ENCODE measurements at regions not wholly inside any gene's neighbourhood (a gene's known extent, or its start where the extent isn't known, plus 50 kb on each side); places are given as distances from the start of the nearest gene placed in this dataset.

- DNase-seq = no peak
Measured at GRCh38 chr5:125720348-125720685, 702.9 kb upstream of the GRAMD2B start.

- no peak for DNase-seq
Measured at GRCh38 chr5:125720721-125721120, 702.5 kb upstream of the GRAMD2B start.

DNA sequence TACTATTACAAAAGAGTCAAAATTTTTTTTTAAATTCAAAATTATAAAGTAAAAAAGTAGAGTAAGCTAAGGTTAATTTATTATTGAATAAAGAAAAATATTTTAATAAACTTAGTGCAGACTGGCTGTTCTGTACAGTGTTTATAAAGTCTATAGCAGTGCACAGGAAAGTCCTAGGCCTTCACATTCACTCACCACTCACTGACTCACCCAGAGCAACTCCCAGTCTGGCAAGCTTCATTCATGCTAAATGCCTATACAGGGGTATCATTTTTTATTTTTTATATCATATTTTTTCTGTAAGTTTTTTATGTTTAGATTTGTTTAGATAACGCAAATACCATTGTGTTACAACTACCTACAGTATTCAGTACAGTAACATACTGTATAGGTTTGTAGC is 700.7 kb upstream of the GRAMD2B start:
- no peak for DNase-seq

DNA sequence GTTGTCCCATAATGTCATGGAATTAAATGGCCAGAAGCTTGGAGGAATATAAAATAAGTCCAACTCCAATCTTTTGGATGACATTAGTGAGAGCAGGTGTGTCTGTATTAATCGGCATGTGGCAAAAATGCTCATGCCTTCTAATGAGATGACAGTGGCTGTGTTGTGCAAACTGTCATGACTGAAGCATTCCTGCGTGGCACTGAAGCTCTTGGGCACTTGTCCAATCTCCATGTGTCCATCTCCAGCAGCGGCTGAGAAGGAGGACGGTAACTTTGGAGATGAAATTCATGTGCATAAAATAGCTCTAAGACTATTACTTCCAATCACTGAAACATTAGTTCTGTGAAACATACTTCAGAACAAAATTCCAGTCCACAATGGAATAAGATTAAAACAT is 697.5 kb upstream of the GRAMD2B start:
- no peak for DNase-seq

GRCh38 chr5:125743939-125744338 is 679.3 kb upstream of the GRAMD2B start:
- no peak for DNase-seq

DNA sequence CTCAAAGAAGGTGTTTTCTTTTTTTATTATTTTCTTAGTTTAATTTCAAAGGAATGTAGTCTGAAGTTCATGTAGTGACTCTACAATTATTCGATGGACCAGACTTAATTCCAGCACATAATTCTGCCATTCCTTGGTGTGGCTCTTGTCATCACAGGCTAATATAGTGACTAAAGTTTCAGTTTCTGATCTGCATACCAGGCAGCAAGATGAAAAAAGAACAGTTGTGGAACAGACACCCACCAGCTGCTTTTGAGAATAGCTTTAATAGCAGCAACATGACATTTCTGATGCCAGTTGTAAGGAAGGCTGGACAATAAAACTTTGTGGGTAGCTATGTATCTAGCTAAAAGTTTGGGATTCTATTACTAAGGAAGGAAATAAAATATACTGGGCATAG is 676.3 kb upstream of the GRAMD2B start:
- DNase-seq = no peak

- DNase-seq = no peak
Measured at GRCh38 chr5:125750147-125750860, 672.9 kb upstream of the GRAMD2B start.

DNA sequence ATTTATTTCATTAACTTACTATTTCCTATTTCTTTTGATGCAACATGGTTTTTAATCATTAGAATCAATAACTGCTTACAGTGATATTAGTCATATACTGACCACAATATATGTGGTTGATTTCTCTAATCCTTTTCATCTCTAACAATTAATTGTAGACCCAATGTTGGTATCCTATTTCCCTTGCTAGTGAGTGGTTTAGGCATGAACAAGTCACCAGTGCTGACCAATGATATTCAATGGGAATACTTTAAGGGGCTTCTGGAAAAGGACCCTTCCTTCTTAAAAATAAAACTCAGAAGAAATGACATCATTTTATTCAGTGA is 672.4 kb upstream of the GRAMD2B start:
- no peak for DNase-seq

GRCh38 chr5:125756456-125756855 is 666.8 kb upstream of the GRAMD2B start:
- no peak for DNase-seq

- no peak for DNase-seq
Measured at GRCh38 chr5:125766706-125767105, 656.5 kb upstream of the GRAMD2B start.

- DNase-seq = no peak
Measured at GRCh38 chr5:125775896-125776295, 647.3 kb upstream of the GRAMD2B start.

DNA sequence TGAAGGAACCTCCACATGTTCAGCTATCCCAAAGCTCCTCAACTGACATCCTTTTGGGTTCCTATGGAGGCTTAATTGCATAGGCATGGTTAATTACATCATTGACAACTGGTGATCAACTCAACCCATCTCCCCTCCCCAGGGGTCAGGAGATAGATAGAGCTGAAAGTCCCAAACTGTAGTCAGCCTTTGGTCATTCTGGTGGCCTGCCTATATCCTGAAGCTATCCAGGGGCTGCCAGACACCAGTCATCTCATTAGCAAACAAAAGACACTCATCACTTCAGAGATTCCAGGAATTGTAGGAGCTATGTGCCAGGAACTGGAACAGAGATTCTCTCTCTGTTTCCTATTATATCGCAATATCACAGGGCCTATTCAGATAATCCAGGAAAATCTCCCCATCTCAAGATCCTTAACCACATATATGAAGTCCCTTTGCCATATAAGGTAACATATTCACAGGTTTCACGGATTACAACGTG is 646.5 kb upstream of the GRAMD2B start:
- no peak for DNase-seq

DNA sequence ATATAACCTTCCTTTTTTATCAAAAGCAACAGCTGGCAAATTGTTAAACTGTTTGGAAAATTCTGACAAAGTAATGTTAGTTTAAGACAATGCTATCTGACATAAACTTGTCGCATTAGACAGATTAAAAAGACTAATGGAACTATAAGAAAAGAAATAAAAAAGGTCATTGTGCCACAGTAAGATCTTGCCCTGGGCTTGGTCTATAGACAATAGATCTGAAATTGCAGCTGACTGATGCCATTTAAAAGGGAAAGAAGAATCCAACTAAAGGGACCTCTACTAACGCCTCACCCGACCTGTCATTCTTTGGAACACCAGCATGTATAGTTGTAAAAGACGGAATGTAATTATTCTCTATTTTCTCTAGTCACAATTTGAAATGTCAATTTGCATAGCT is 644.4 kb upstream of the GRAMD2B start:
- no peak for DNase-seq

- DNase-seq = no peak
Measured at GRCh38 chr5:125785407-125785806, 637.8 kb upstream of the GRAMD2B start.

GRCh38 chr5:125786021-125786420 is 637.2 kb upstream of the GRAMD2B start:
- DNase-seq = no peak

DNA sequence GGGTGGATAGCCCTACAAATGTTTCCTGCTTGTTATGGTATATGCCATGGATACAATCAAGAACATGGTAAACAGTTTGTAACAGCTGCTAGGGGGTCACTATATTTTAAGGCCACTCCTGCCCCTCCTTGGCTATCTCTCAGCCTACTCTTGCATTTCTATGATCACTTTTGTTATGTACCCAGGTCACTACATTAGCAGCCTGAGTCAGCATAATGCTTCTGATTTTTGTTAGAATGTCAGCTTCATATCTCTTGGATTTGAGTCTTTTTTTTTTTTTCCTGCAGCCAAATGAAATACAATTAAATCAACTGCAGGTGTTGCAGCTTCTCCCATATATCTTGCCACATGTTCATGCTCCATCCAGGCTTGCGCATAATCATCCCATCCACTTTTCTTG is 629.7 kb upstream of the GRAMD2B start:
- DNase-seq = no peak

- no peak for DNase-seq
Measured at GRCh38 chr5:125794922-125795321, 628.3 kb upstream of the GRAMD2B start.

DNA sequence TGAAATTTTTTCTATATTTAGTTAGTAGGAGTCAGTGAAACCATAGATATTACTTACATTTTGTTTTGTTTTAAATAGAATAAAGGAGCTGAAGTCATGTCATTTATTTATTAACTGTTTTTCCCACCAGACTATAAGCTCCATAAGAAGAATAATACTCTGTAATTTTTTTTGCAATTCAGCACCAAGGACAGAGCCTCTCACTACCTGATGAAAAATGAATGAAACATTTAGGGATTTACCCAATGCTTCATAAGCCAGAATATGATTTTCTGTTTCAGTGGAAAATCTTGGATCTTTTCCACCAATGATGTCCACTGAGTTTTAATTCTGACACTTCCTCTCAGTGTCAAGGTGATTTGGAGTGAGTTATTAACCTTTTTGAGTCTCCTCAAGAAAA is 624.9 kb upstream of the GRAMD2B start:
- DNase-seq = no peak

GRCh38 chr5:125812651-125813050 is 610.6 kb upstream of the GRAMD2B start:
- no peak for DNase-seq

- DNase-seq = no peak
Measured at GRCh38 chr5:125813221-125813974, 609.8 kb upstream of the GRAMD2B start.

DNA sequence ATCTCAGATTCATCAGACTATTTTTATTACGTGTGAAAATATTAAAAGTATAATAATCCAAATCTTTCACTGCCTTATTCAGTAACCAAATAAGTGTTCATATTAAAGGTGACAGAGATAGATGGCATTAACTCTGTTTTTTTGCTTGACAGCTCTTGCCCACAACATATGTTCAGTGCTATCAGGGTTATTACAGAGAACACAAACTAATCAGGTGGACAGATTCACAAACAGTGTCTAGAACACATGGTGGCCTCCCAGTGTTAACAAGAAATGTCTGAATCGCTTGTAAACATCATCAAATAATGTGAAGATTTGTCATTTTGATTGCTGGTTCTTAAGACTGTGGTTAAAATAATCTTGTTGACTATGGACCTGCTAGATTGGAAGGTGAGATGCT is 609.1 kb upstream of the GRAMD2B start:
- DNase-seq = no peak

DNA sequence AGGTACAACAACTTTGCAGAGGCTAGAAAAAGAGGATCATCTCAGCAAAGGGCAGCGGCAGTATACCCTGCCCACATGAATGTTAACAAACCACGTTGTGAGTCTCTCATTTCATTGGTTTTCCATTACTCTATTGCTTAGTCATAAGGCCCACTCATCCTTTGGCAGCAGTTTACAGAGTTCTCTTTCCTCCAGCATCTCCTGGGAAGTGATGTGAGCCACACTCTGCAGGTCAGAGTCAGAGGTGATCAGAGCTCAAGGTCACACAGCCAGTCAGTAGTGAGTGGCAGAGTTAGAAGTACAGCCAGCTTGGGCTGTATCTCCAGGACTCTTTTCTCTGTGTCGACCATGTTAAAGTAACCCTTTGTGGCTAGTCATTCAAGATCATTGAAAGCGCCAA is 599.6 kb upstream of the GRAMD2B start:
- DNase-seq = no peak

DNA sequence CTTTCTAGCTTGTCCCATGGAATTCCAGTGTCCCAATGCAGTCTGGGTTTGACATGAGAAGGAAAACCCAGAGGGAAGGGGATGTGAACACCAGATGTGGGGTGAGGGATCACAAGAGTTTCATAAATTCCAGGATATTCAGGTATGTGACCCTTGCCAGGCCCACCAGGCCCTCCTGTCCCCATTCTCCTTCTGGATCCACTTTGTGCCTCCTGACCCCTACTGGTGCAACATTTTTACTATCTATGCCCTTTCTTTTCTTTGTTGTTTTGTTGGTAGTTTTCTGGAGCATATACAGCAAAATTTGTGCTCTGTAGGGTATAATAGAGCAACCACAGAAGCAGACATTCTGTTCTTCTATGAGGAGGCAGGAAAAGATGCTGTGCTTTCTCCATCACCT is 597.0 kb upstream of the GRAMD2B start:
- DNase-seq = no peak

GRCh38 chr5:125829349-125829748 is 593.9 kb upstream of the GRAMD2B start:
- DNase-seq = no peak

DNA sequence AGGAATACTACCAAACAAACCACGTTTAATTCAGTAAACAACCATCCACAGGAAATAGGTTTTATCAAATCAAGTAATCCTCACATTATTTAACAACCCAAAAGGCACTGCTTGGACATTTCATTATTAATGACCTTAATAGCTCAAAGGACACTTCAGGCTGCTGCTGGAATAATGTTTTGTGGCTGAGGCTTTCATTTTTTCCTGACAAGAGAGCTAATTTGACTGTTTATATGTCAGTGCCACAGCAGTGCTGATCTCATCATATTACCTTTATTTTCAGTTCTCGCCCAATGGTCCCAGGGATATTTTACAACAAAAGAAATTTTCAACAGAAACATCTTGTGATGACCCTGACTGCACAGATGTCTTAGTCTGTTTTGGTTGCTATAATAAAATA is 589.8 kb upstream of the GRAMD2B start:
- DNase-seq = no peak
